NCI-H2227 treated with DMSO at 0.1 percent for 48 hours (cell line): ENCODE measurements at regions not wholly inside any gene's neighbourhood (a gene's known extent, or its start where the extent isn't known, plus 50 kb on each side); places are given as distances from the start of the nearest gene placed in this dataset.
"Not testable (repeated sequence)": the region's sequence is repeated elsewhere in the genome, so short reads cannot be mapped to it uniquely, and the experiment has no call there.

ENCODE experiments used
- DNase-seq: peaks from one replicate; lab custom pipeline; 2025; lab: John Stamatoyannopoulos, UW

DNA sequence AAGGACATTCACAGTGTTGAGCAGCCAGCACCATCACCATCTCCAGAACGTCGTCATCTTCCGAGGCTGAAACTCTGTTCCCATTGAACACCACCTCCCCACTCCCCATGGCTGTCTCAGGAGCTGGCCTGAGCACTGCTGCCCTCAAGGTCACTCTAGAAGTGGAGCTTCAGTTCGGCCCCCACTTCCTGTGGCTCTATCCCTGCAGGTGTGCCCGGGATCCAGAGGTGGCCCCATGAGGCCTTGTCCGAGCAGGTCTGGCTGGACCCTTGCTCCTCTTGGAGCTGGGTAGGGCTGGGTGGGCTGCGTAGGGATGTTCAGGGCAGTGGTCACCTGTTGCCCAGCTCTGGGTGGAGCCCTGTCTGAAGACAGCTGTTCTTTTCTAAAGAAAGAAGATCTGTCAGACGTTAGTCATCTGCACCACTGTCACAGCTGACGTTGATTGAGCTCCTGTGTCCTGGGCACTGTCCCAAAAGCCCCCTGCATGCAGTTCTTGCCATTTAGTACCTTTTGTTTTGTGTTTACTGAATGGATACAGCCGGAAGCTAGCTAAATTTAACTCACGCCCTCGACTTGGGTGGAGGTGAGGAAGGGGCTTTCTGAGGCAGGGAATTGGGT lies 75.5 kb upstream of the CLDN5 start:
- no peak for DNase-seq

DNA sequence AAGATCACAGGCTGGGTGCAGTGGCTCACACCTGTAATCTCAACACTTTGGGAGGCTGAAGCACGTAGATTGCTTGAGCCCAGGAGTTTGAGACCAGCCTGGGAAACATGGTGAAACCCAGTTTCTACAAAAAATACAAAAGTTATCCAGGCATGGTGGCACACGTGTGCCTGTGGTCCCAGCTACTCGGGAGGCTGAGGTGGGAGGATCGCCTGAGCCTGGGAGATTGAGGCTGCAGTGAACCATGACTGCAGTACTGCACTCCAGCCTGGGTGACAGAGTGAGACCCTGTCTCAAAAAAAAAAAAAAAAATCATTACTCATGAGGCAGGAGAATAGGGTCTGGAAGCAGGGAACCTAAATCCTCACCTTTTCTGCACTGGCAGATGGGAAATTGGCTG lies 79.1 kb upstream of the CLDN5 start:
- DNase-seq: not testable (repeated sequence)

DNA sequence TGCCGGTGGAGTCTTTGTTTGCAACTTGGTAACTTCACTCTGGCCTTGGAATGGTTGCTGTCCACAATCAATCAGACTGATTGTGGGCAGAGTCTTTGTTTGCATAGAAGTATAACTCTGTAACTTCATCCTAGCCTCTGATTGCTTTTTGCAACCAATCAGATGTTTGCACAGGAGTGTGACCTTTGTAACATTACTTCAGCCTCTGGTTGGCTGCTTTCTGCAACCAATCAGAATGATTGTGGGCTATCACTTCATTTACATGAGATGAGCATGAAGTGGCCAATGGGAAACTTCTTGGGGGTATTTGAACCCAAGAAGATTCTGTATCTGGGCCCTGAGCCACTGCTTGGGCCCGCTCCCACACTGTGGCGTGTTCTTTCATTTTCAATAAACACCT lies 79.6 kb upstream of the CLDN5 start:
- no peak for DNase-seq

DNA sequence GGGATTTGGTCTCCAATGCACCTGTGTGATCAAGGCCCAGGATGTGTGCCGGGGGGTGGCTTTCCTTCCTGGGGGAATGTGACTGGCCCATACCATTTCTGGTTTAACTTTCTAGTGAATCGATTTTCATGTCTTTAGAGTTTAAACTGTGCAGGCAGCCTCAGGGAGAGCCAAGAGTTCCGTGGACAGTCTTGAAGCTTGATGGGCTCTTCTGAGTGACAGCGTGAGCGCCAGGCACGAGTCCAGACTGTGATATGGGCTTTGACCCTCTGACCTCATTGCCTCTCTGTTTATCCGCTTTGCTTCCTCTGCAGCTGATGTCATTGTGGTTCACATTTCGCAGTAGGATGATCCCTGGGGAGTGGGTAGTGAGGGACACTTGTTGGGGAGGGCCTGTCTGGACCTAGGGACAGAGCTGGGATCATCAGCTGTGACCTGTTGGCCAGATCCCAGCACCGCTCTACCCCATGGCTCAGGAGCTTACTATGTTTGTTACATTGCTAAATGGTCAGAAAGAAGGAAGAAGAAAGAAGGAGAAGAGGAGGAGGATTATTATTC lies 80.6 kb upstream of the CLDN5 start:
- DNase-seq: no peak

DNA sequence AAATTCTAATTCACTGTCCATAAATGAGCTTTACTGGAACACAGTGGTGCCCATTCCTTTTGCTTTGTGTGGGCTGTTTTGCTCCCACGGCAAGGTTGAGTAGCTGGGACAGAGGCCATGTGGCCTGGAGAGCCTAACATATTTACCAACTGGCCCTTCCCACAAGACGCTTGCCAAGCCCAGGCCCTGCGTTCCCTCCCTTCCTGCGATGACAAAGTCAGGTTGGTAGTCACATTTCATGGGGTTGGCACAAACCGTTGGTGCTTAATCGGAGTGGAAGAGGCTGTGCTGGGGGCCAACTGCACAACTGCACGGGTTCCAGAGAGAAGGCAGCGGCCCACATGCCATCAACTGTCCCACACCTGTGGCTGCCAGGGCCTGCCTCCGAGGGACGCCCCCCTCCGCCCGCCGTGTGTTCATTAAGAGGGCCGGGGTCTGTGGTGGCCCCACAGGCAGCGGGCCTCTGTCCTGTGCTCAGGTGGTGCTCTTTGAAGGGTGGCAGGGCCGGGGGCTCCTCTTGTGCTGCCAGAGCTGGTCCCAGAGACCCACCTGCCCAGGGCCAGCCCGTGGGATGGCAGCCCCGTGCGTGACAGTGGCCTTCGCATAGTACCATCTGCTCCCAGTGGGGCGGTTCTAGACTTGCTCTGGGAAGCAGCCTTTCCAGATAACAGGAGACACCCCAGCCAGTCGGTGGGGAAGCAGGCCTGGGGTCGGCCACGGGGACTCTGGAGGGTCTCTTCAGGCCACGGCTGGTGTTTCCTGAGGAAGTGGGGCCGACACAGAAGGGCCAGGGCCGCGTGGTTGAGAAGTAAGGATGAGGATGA lies 81.5 kb upstream of the CLDN5 start:
- DNase-seq: no peak

DNA sequence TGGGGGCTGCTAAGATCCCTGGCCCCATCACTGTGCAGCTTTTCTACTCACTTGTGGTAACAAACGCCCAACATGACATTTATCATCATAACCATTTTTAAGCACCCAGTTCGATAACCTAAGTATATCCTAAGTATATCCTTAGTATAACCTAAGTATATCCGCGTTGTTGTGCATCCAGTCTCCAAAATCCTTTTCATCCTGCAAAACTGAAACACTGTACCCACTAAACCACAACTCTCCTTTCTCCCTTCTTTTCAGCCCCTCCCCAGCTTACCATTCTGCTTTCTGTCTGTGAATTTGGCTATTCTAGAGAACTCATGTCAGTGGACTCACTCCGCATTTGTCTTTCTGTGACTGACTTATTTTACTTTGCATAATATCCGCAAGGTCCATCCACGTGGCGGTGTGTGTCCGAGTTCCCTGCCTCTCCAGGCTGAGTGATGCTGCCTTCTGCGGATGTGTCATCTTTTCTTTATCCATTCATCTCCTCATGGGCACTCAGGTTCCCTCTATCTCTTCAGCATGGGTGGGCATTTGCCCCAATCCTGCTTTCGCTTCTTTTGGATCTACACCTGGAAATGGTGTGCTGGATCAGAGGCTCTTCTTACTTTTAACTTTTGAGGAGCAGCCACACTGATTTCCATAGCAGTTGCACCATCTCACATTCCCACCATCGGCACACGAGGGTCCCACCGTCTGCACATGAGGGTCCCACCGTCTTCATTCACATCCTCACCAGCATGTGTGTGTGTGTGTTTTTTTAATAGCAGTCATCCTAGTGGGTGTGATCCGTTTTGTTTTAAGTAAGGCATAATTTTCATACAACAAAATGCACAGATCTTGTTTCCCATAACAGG lies 82.4 kb upstream of the CLDN5 start:
- no peak for DNase-seq

DNA sequence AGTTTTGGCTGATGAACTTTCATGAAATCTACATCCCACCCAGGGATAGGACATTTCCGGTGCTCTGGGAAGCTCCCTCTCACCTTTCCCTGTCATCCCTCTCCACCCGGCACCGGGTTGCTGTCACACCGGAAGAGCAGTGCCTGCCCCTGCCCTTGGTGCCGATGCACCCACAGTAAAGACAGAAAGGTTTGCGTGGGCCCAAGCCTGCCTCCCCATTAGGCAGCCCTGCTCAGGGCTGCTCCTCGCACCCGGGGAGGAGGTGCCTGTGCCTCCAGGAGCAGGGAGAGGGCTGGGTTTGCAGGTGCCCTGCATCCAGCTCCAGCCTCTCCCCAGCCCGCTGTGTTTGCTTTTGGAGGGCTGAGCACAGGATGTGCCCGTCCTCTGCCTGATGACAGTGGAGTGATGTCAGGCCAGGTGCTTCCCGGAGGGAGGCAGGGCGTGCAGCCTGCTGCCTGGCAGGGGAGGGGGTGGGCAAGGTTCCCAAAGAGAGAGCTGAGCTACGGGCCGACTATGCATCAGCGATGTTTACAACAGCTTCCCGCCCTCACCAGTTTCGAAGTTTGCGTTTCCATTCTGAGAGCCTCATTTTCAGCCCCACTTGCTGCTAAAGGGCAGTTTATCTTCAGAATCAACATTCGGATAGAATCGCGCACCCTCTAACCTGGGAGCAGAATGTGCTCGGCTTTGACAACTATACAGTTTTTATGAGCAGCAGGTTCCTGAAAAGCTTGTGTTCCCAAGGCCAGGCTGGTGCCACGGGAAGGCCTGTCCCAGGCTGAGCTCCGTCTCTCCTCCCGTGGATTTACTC lies 83.2 kb upstream of the CLDN5 start:
- no peak for DNase-seq

DNA sequence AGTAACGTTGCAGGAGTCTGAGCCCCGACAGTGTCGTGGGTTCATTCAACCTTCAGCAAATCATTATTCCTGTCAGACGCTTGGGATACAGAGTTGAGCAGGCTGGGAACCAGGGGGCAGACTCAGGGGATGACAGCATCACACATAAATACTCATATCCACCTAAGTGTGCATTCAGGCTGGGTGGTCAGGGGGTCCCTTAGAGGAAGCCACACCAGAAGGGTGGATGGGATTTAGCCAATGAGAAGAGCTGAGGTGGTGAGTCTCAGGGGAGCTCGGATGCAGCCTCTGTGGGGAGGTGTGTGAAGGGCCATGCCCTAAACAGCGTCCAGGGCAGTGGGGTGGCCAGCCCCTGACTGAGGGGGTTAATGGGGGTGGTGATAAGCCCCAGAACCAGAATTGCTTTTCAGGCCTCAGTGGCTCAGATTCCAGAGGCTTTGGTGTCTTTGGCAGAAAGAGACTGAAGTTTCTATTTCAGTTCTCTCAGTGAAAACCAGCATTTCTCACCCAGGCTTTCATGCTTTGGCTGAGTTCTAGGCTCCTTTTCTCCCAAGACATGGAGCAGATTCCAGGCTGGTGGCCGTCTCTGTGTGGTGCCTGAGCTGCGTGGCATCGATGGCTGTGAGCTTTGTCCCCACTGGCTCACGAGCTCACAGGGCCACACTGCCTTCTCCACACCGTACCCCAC lies 83.9 kb upstream of the CLDN5 start:
- DNase-seq: no peak

DNA sequence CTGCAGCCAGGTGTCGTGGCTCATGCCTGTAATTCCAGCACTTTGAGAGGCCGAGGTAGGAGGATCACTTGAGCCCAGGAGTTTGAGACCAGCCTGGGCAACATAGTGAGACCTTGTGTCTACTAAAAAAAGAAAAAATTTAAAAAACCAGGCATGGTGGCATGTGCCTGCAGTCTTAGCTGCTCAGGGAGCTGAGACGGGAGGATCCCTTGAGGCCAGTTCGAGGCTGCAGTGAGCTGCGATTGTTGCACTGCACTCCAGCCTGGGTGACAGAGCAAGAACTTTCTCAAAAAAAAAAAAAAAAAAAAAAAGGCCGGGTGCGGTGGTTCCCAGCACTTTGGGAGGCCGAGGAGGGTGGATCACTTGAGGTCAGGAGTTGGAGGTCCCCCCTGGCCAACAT lies 85.5 kb upstream of the CLDN5 start:
- not testable (repeated sequence) for DNase-seq

DNA sequence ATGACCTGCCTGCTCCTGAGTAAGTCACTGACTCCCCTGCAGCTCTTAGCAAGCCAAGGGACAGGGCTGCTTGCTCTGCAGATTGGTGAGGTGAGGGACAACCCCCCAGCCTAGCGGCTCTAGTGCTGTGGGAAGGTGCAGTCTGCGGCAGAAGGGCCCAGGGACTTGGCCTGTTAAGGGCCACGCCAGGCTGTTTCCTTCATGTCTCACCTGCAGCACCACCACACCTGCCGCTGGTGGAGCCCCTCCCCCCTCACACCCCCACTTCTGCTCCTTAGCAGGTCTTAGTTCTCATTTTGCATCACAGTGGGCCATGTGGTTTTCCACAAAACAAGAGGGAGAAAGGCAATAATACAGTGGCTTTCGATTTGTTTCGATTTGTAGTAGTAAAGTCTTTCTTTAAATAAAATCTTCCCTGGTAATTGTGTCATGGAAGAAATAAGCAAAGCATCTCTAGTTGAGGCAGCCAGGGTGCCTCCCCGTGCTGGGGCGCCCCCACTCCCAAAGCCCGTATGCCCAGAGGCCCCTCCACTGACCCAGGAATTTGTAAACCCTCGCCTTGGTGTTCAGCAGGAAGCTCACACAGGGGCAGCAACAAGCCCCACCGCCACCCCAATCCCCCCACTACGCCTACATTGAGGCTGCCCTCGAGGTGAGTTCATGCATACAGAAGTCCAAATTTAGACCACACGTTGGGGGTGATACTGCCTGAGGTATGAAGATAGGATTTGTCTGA lies 86.5 kb upstream of the CLDN5 start:
- no peak for DNase-seq

DNA sequence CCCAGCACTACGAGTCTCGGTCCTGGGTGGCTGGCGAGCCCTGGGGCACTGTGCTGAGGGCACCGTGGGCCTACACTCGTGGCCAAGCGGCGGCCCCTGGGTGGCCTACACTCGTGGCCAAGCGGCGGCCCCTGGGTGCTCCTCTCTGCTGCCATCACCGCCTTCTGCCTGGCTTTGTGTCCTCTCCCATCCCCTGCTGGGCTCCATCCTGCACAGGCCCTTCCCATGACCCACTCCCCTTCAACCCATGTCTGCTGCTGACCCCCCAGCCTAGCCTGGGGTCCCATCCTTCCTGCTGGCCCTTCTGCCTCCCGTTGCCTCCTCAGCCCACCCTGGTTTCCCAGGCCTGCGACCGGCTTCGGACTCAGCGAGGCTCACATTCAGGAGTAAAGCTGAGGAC lies 87.4 kb upstream of the CLDN5 start:
- DNase-seq: no peak

DNA sequence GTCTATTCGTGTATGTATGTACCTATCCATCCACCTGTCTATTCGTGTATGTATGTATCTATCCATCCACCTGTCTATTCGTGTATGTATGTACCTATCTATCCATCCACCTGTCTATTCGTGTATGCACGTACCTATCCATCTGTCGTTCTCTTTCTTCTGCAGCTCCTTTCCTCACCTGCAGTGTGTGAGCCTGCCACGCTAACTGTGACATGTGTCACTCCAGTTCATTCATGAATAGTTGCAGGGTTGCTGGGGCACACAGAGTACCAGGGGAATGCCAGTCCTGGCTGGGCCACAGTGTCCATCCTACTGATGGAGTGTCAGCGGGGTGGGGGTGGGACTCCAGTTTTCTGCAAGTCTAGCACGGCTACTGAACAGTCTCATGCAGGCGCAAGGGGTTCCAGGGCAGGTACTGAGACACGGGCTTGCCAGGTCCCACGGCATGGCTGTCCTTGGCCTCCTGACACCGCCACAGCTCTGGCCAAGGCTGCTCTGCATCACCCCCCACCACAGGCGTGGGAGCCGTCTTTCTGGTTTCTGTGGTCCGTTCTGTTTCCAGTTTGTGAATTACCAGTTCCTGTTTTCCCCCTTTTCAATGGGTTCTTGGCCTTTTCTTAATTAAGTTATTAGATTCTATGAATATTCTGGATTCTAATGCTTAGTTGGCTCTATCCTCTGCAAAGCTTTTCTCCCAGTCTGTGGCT lies 88.8 kb upstream of the CLDN5 start:
- DNase-seq: no peak

DNA sequence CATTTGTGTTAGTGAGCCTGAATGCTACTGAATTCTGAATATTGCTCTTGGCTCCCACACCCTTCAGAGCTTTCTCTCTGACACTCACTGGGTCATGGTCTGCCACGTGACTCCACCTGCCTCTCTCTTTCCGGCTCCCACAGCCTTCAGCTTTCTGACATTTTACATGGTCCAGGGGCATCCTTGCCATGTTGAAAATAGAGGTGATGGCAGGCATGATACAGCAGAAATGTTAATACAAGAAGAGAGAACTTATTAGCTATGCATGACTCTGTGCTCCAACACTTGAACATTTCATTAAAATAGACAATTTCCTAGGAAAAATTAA lies 90.3 kb upstream of the CLDN5 start:
- DNase-seq: no peak

DNA sequence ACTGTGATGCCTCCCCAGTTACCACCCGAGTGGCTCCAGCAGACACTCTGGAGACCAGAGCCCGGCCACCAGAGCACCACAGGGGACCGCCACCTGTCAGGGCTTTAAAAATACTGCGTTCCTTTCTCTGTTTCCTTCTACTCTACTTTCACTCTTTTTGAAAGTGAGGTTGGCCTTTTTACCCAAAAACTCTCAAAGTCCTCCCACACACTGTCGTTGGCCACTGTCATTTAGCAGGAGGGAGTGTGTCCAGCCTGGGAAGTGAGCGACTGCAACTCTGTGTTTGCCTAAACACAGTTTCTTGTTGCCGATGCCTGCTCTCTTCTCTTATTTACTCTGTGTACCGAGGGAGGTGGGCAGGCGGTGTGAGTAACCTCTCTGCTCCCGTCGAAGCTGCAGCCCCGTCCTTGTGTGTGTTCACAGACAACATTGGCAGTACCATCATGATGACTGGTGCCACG lies 90.8 kb upstream of the CLDN5 start:
- DNase-seq: no peak

DNA sequence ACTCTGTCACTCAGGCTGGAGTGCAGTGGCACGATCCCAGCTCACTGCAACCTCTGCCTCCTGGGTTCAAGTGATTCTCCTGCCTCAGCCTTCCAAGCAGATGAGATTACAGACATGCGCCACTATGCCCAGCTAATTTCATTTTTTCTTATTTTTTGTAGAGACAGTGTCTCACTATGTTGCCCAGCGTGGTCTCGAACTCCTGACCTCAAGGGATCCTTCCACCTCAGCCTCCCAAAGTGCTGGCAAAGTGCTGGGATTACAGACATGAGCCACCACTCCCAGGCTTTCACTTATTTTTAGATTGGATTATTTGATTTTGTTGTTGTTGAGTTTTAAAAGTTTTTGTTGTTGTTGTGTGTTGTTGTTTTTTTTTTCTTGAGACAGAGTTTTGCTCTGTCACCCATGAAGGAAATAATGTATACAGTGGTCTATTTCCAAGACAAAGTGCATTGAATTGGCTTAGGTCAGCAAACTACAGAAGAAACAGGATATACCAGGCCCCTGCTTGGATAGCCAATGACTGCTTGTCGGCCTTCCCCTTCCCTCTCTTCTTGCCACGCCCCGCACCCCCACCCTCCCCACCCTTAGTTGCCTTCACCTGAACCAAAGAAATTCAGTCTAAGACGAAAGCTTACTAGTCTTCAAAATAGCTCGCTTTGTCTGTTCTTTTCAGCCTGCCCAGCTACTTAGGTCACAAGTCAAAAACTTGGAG lies 91.8 kb upstream of the CLDN5 start:
- DNase-seq: no peak

DNA sequence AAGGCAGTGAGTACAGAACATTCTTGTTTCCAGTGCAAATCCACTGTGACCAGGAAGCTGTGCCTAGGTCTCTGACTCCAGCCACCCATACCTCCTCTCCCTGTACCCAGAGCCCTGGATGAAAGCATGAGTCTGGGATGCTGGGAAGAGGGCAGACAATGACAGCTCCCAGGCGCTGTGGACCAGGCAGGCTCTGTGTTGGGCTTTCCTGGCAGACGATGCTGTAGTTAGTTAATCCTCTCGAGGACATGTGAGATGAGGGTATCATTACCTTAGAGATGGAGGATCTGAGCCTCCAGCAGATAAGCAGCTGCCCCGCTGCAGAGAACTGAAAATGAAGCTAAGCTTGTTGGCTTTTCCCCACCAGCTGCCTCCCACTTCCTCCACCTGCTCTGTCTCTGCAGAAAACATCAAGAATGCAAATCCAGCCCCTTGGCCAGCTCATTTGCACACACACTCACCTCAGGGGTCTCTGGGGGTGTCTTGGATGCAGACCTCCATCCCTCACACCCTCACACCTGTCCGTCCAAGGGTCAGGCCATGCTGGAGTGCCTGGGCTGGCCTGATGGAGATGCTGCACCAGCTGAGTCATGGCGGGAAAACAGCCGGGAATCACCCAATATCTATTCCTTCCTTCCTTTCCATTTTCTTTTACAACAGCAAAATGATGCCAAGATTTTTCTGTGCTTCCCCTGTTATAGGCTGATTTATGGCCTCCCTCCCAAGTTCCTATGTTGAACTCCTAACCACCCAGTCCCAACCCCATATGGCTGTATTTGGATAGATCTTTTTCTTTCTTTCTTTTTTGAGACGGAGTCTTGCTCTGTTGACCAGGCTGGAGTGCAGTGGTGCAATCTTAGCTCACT lies 94.9 kb upstream of the SEPTIN5 start:
- DNase-seq: no peak

DNA sequence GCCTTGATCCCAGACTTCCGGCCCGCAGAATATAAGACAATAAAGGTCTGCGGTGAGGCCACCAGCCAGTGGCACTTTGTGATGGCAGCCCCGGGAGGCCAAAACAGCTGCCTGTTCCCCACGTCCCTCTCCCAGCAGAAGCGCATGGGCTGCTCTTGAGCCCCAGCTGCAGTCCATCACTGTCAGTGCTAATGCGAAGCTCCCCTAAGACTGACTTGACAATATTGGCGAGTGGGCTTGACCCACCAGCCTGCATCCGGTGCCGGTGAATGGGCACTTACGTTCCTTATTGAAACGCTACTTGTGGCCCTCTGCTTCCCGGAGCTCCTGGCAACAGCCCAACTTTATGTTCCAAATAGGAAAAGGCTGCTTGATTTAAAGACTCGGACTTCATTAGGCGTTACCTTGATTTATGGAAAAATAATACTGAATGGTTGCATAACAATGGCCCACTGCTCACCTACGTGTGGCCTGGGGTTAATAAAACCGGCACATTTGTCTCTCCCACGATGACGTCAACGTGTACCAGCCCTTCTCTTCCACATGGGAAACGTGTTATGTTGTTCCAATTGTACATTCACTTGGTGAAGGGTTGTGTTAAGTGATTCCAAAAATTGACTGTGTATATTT lies 93.4 kb upstream of the SEPTIN5 start:
- no peak for DNase-seq
